Ovary (tissue), 7 donors: ENCODE measurements at regions not wholly inside any gene's neighbourhood (a gene's known extent, or its start where the extent isn't known, plus 50 kb on each side); places are given as distances from the start of the nearest gene placed in this dataset.

Experiments
- DNase-seq, 5 donors: peaks; one replicate each; pipeline ENCODE4 v3.0.0-alpha.2; 2019 to 2020
- H3K27ac ChIP-seq, 2 donors: fragments of 200-600 bp; one replicate each; pipeline versions ENCODE4 v1.5.1 to v1.8.0; 2019 to 2022
- H3K27me3 ChIP-seq: fragments of 200-600 bp; one replicate; pipeline ENCODE4 v1.8.0; 2022
- H3K36me3 ChIP-seq: fragments of 200-600 bp; sonication (generic); one replicate; pipeline ENCODE4 v1.5.1; 2019
- H3K4me1 ChIP-seq: one replicate; pipeline ENCODE4 v1.8.1; 2013; ENCODE audit warnings: mild to moderate bottlenecking, moderate library complexity; ENCODE audit not compliant: insufficient read depth
- H3K4me3 ChIP-seq: fragments of 200-600 bp; sonication (generic); one replicate; pipeline ENCODE4 v1.5.1; 2017
- H3K9me3 ChIP-seq, 2 donors: fragments of 200-600 bp in 1 of 2; sonication (generic) in 1 of 2; one replicate each; pipeline versions ENCODE4 v1.5.1 to v1.8.1; 2013 to 2019; ENCODE audit warnings: mild to moderate bottlenecking in 1 of 2, moderate library complexity in 1 of 2
- EP300 ChIP-seq: sonication (generic); formaldehyde crosslinking; IDR thresholded peaks from one replicate; pipeline ENCODE4 v1.6.1; 2017; ENCODE audit warnings: antibody characterized with exemption
- POLR2A ChIP-seq: fragments of 450-650 bp; IDR thresholded peaks from one replicate; pipeline ENCODE4 v1.6.1; 2017; ENCODE audit warnings: antibody characterized with exemption, mild to moderate bottlenecking, moderate library complexity
- WGBS, 3 donors: extraction: QIAGEN DNeasy Blood & Tissue Kit in 1 of 3; methylation state at CpG; one replicate each; pipeline versions ENCODE4 v1.1.5 to v1.1.7; 2013 to 2017; 5-methylcytosine and 5-hydroxymethylcytosine counted together
- intact Hi-C, 4 donors: fragments of 100-400 bp; cut with DNase I; formaldehyde crosslinking; loops; one replicate each; pipeline versions ENCODE4 v1.11.0 to v1.15.1; 2022 to 2023
- TF ChIP-seq, protein P1 (sequence below), 3 donors: fragments of 450-650 bp in 2 of 3; fragments of 200-600 bp in 1 of 3; IDR thresholded peaks; one replicate each; pipeline versions ENCODE4 v1.5.1 to v1.8.0; 2016 to 2022; ENCODE audit warnings: antibody characterized with exemption in 3 of 3, mild to moderate bottlenecking in 1 of 3
- donor health status: DM: no; HTN: no; CAD: no; lungs with moderate emphysema.
- donor health status: DM: no; HTN: no; CAD: no.
- donor health status: Bipolar disorder and iron deficiency.
- donor health status: DM: no; HTN: no; CAD: no.
- donor health status: DM: yes; HTN: yes; CAD: no.

DNA sequence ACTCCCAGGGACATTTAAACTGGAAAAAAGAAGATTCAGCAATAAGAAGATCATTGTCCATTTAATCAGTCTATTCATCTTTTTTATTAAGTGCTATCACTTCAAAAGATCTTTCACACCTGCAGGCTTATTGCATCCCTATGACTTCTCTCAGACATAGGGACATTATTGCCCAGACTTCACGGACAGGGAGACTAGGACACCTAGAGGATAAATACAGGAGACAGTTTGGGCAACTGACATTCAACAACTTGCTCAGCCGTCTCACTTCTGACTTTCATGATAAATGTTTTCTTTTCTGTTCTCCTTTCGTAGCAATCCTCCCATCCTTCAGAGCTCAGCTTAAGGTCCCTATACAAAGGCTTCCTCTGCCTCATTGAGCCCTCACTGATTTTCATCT lies 84.3 kb downstream of the TMEM30B start:
- H3K27me3 ChIP-seq = no peaks in the 10 kb centered on the region
- no peak overlapping the region for H3K27ac ChIP-seq
- no peaks in the 10 kb centered on the region for H3K36me3 ChIP-seq
- no peaks in the 10 kb centered on the region for H3K4me1 ChIP-seq
- no peak overlapping the region for H3K4me3 ChIP-seq
- TF ChIP-seq EP300 (no peak), POLR2A (no peak)
- TF ChIP-seq, protein P1, sequence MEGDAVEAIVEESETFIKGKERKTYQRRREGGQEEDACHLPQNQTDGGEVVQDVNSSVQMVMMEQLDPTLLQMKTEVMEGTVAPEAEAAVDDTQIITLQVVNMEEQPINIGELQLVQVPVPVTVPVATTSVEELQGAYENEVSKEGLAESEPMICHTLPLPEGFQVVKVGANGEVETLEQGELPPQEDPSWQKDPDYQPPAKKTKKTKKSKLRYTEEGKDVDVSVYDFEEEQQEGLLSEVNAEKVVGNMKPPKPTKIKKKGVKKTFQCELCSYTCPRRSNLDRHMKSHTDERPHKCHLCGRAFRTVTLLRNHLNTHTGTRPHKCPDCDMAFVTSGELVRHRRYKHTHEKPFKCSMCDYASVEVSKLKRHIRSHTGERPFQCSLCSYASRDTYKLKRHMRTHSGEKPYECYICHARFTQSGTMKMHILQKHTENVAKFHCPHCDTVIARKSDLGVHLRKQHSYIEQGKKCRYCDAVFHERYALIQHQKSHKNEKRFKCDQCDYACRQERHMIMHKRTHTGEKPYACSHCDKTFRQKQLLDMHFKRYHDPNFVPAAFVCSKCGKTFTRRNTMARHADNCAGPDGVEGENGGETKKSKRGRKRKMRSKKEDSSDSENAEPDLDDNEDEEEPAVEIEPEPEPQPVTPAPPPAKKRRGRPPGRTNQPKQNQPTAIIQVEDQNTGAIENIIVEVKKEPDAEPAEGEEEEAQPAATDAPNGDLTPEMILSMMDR (IDR thresholded peaks at IDR 0.05) = no peak
- no peak for DNase-seq
- intact Hi-C loops = no loop called here
- no peaks in the 10 kb centered on the region for H3K9me3 ChIP-seq
- WGBS, 3 donors = 50 to 55% (median 54%) methylated on average over 3 of the region's 3 CpGs

DNA sequence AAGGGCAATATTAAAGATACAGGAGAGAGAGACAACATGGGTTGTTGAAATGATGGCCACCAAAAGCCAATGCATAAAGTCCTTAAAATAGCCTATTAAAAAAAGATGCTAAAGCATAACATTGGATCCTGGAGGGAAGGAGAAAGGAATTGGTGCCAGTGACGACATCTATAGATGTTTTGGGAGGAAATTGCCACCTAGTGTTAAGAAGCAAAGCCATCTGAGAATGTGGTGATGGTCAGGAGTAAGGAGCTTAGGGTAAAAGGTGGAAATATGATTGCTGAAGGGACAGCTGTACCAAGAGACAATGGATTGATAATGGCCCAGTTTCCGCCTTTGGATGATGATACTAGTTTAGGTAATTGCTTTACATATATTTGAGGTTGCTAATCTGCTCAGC lies 85.1 kb downstream of the TMEM30B start:
- no peaks in the 10 kb centered on the region for H3K36me3 ChIP-seq
- DNase-seq = no peak
- no peaks in the 10 kb centered on the region for H3K27me3 ChIP-seq
- TF ChIP-seq POLR2A (no peak), EP300 (no peak)
- TF ChIP-seq, protein P1 (IDR thresholded peaks at IDR 0.05) = no peak
- H3K9me3 ChIP-seq = no peaks in the 10 kb centered on the region
- 81 to 88% (median 88%) methylated on average over 2 of the region's 2 CpGs for WGBS, 3 donors
- no peak overlapping the region for H3K4me3 ChIP-seq
- intact Hi-C loops = no loop called here
- no peak overlapping the region for H3K27ac ChIP-seq
- no peaks in the 10 kb centered on the region for H3K4me1 ChIP-seq

DNA sequence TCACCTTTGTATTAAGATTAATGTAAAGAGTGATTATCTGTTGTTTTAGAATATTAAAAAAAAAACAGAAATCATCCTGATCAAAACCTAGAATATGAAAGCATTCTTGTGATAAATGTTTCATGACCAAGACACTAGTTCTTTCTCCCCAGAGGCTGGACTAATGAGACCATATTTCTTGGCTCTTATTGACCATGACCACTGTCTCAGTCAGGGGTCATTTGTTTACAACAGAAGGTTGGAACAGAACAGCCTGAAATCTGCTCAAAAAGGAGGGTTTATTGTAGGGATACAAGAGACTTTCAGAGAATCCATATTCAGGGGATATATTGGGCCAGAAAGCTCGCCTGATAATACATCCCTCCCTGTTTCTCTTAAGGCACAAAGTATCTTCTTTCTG lies 87.7 kb downstream of the TMEM30B start:
- TF ChIP-seq EP300 = no peak
- no peak for TF ChIP-seq POLR2A
- TF ChIP-seq, protein P1 (IDR thresholded peaks at IDR 0.05) = no peak
- DNase-seq = no peak
- intact Hi-C loops = no loop called here
- Histone ChIP-seq H3K4me3 (no peak overlapping the region), H3K9me3 (no peaks in the 10 kb centered on the region), H3K36me3 (no peaks in the 10 kb centered on the region), H3K4me1 (no peaks in the 10 kb centered on the region), H3K27me3 (no peaks in the 10 kb centered on the region), H3K27ac (no peak overlapping the region)
- WGBS, 3 donors = 74 to 89% (median 78%) methylated on average over 1 of the region's 1 CpG

DNA sequence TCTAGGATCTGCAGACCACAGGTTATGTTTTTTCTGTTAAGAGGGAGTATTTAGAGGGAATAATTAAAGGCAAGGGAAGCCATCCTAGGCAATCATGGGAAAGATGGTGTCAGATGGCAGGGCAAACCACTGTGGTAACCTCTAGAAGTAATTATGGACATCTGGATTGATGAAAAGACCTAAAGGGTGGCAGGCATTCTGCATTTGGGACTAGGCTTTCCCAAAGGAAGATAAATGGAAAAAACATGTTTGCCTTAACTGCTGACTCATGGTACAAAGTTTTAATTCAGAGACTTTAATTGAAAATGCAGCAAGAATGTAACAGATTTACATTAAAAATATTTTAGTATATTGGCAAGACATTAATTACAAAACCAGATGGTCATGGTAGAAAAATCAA lies 88.1 kb downstream of the TMEM30B start:
- Histone ChIP-seq H3K27me3 (no peaks in the 10 kb centered on the region), H3K36me3 (no peaks in the 10 kb centered on the region), H3K4me1 (no peaks in the 10 kb centered on the region), H3K27ac (no peak overlapping the region), H3K9me3 (no peaks in the 10 kb centered on the region), H3K4me3 (no peak overlapping the region)
- TF ChIP-seq EP300 = no peak
- DNase-seq = no peak
- intact Hi-C loops = no loop called here

DNA sequence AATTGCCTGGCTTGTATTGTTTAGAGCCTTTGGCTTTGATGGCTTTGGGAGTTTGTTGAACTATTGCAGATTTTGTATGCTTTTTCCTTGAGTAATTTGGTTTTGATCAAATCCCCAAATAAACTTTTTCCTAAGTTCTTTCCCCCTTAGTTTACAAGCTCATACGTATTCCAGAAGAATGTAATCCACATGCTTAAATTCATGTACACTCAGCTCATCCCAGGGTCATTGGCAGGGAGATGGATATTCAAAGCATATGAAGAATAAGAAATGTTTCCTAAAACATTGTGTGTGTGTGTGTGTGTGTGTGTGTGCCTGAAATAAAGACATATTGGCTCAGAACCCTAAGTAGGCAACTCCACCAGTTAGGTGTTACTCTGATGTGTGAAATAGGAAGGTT lies 89.4 kb downstream of the TMEM30B start:
- 45 to 67% (median 52%) methylated on average over 1 of the region's 1 CpG for WGBS, 3 donors
- H3K36me3 ChIP-seq = no peaks in the 10 kb centered on the region
- H3K27ac ChIP-seq = no peak overlapping the region
- no peaks in the 10 kb centered on the region for H3K27me3 ChIP-seq
- intact Hi-C loops = no loop called here
- TF ChIP-seq EP300 = no peak
- TF ChIP-seq, protein P1 (IDR thresholded peaks at IDR 0.05) = no peak
- no peak for TF ChIP-seq POLR2A
- no peak for DNase-seq
- H3K4me1 ChIP-seq = peaks cover 1% of the 10 kb centered on the region
- no peak overlapping the region for H3K4me3 ChIP-seq
- no peaks in the 10 kb centered on the region for H3K9me3 ChIP-seq
